ENCODE measurements at regions not wholly inside any gene's neighbourhood (a gene's known extent, or its start where the extent isn't known, plus 50 kb on each side); places are given as distances from the start of the nearest gene placed in this dataset.

DNA sequence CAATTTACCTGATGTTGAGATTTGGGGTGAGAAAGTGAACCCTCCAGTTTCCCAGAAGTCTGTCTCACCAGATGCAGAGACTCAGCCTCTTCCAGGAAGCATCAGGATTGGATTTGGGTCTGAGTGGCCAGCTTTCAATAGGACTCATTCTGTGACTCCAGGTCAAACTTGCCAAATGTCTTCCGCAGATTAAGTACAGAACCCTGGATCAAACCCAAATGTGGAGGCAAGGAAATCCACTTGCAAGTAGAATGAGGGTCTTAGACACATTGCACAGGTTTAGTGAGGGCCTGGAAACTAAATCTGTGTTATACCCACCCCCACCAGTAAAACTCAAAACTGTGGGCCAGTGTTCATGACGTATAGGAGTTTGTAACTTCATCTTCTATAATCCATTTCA lies 372.2 kb upstream of the MGMT start:
- no peak for DNase-seq (ENCODE audit: low spot score)
- intact Hi-C loops (cut with DNase I): no loop called here

DNA sequence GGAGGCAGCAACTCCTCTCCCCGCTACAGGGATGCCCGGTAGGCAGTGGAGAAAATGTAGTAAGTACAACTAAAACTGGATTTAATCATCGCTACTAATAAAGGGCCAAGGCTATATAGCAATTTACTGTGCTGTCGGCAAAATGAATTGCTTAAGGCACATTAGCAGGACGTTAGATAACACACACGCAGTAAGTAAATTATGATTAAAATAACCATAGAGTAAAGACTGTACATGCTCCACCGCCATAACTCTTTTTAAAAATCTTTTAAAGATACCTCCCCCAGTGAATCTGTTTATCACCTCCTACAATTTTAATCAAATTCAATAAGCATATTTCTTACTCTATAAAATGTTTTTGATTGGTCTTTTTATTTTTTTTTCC lies 371.4 kb upstream of the MGMT start:
- intact Hi-C loops (cut with DNase I): no loop called here
- DNase-seq (ENCODE audit: low spot score): no peak

DNA sequence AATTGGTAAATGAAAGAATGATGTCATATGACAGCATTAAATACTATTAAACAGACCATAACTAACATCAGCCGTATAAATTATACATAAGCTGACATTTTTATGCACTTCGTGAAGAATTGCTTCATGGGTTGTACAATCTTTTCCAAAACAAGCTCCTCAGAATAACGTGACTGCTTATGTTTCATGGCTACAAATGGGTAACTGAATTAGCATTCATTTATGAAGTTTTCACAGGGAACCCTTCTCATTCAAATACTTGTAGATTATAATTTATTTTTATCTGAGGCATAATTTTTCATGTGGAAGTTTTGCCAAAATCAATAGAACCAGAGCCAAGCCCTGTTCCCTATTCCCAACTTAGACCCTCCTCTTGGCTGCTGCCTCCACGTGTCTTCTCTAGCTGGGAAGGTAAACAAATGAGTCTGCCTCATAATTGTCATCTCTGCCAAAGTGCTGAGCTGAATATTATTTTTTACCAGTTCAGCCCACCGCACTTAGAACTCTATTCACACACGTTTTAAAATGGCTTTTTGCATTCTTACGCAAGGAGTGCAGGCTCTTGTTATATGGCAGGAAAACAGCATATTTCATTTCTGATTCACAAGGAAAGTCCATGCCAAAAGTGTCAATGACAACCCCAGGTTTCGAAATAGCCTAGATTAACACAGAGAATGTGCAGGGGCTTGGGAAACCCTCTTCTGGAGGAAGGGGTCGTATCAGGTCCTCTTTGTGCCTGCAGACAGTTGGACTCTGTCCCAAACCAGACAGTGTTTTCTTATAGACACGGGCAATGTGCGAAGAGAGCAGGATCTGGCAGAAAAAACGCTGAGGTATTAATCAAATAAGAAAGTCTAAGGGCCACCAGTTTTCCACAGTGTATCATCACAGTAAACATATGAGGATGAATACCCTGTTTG lies 370.7 kb upstream of the MGMT start:
- intact Hi-C loops (cut with DNase I): no loop called here
- DNase-seq (ENCODE audit: low spot score): no peak

DNA sequence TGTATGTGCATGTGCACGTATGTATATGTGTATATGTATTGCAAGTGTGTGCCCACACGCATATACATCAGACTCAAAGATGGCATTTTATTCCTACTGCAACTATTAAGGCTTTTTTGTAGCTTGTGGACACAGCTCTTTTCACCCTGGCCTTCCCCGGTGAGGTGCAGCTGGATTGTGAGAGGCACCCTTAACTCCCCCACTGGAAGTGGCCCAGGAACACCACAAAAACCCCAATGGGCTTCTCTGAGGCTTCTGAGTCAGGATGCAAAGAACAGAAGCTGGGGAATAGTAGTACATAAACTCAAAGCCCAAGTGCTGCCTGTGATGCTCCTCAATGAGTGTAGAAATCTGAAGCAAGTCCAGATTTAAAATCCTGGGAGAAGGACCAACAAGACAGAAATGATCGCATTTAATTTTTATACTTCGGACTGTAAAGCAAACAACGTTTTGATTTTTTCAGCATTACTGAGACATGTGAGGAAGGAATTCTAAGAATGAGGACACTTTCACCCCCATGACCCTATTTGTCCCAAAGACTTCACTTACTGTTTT lies 369.2 kb upstream of the MGMT start:
- intact Hi-C loops (cut with DNase I): no loop called here

DNA sequence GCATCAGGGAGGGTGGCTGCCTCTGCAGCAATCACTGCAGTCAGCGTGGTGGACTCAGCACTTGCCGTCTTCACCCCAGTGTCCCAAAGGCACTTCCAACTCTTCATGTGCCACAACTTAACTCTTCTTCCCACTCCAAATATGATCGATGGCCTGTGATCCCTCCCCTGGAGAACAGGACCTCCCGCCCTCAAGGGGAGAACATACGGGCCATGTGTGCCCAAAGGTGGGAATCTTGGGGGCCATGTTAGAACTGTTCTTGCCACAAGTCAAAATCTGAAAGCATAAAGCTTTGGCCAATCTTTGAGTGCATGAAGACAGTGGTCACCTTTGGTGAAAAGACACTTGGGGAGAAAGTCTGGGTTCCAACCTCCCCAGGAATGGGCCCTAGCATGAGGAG lies 368.5 kb upstream of the MGMT start:
- DNase-seq (ENCODE audit: low spot score): no peak
- intact Hi-C loops (cut with DNase I): no loop called here

More for the DNA sequence above, 369.2 kb upstream of the MGMT start:
- DNase-seq (ENCODE audit: low spot score): no peak

DNA sequence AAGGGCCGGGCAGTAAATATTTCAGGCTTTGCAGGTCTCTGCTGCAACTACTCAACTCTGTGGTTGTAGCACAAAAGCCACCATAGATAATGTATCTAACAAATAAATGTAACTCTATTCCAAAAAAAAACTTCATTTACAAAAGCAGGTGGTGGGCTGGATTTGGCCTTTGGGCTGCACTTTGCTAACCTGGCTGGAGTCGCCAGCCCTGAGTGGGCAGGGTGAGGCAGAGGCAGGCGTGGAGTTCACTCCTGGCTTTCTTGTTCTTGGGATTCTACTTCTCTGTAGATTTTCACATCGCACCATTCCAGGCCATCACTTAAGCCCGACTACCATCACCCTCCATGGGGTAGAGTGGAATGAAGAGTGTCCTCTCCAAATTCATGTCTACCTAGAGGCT lies 367.6 kb upstream of the MGMT start:
- intact Hi-C loops (cut with DNase I): no loop called here
- DNase-seq (ENCODE audit: low spot score): no peak

DNA sequence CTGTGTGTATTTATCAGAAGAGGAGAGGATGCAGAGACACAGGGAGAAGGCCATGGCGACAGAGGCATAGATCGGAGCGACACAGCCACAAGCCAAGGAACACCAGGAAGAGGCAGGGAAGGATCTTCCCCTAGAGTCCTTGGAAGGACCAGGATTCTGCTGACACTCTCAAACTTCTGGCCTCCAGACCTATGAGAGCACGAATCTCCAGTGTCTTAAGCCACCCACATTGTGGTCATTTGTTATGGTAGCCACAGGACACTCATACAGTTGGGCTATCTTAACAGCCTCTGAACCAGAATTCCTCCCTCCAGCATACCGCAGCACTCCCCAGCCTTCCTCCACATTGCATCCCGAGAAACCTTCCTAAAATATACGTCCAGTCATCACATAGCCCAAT lies 367.0 kb upstream of the MGMT start:
- intact Hi-C loops (cut with DNase I): no loop called here
- DNase-seq (ENCODE audit: low spot score): no peak

DNA sequence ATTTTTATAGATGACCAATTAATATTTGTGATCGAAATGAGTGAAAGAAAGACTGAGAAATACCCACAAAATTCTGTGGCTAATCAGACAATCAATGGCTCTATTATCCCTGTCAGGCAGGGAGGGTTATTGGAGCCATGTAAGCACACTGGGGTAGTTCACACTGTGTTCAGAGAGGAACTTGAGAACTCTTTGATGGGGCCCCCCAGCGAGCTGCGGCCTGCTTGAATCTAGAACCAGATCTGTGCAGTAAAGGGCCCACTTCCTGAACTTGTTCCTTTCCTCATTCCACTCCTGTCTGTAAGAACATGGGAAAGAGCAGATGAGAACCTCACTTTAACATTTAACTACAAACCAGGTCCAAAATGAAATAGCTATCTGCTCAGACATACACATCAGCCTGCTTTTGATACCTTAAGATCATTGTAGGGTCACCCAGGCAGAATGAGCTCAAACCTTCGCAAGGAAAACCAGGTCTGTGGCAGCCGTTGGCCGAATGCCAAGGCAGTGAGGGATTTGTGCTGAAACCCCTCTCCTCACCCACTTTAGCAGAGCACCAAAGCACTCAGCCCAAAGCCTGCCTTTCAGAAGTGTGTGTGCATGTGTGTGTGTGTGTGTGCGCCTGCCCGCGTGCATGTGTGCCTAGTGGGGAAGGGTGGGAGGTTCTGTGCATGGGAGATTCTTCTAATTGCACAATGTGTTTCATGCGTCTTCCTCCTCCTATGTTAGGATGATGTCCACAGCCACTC lies 365.6 kb upstream of the MGMT start:
- intact Hi-C loops (cut with DNase I): no loop called here
- DNase-seq (ENCODE audit: low spot score): no peak

DNA sequence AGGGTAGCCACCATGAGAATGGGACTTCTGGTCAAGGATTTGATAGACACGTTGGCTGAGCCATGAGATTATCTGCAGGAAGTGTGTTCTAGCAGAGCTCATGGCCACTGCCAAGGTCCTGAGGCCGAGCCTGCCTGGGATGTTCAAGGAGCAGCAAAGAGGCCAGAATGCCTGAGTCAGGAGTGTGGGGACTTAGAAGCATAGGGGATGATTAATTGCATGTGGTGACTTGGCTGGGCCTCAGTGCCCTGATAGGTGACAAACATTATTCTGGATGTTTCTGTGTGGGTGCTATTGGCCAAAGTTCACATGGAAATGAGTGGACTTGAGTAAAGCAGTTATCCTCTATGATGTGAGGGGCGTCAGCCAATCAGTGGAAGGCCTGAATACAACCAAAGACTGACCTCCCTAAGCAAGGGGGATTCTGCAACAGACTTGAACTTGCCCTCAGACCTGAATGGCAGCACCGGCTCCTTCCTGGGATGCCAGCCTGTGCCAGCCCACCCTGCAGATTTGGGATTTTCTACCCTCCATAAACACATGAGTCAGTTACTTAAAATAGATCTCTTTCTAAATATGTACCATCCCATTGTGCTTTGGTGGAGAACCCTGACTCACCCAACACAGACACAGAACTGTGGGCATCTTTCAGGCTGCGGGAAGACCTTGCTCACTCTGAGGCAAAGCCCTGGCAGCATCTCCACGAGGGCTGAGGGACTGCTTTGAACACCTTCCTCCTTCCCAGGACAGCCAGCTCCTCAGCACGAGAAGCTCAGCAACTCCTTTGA lies 363.9 kb upstream of the MGMT start:
- no peak for DNase-seq (ENCODE audit: low spot score)
- intact Hi-C loops (cut with DNase I): no loop called here

DNA sequence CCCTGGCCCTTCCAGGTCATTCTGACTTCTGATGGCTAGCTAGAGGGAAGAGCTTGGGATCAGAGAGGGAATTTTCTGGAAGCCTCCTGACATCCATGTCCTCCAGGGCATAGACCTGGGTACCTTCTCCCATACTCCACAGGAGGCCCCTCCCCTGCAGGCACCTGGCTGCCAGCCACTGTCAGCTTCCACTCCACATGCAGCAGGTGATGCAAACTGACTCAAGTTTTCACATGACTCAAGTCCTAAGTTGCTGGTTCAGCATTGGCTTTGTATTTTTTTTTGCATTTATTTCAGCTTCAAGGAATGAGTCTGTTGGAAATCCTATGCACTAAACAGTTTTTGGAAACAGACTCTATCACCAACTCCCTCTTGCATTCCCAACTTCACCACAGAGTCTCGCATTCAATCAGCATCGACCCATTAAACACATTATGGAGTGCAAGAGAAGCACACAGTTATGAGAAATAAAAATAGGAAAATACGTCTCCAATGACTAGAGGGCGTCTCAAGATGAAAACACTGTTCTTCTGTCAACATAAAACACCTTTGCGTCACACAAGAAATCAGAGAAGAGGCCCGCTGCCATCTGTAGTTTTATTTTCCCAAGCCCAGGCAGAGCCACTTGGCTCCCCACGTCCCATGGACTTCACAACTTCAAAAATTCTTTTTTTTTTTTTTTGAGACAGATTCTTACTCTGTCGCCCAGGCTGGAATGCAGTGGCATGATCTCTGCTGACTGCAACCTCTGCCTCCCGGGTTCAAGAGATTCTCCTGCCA lies 362.6 kb upstream of the MGMT start:
- DNase-seq (ENCODE audit: low spot score): no peak
- intact Hi-C loops (cut with DNase I): no loop called here

DNA sequence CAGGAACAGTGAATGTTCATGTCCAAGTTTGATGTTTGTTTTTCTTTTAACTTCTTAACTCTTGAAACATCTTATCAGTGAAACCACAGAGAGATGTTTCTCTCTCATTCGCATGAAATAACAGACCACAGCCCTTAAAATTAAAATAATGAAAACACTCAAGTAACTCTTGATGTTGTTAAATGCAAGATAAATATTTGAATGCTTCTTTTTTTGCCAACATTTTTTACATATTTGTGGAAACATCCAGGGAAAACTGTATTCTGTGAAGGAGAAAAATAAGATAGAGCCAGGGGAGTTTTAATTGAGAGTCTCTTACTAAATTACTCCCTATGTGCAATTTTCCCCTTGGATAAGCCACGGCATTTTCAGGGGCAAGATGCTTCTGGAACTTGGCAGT lies 361.8 kb upstream of the MGMT start:
- no peak for DNase-seq (ENCODE audit: low spot score)
- intact Hi-C loops (cut with DNase I): no loop called here

DNA sequence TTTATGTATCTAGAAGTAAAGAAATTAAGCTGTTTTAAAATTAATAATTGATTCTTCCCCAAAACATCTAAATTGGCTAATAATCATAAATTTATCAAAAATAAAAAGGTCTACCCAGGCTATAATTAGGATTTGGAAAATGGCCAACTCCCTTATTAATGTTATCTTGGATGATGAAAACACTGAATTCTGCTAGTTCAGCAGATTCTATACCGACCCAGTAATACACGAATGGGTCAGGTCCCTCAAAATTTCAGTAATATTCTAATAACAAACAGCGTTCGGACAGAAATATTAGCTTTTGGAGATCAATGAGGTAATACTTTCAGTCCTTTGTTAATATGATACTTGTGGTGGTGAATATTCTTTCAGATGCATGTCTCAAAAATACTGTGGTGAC lies 360.7 kb upstream of the MGMT start:
- intact Hi-C loops (cut with DNase I): no loop called here
- no peak for DNase-seq (ENCODE audit: low spot score)

DNA sequence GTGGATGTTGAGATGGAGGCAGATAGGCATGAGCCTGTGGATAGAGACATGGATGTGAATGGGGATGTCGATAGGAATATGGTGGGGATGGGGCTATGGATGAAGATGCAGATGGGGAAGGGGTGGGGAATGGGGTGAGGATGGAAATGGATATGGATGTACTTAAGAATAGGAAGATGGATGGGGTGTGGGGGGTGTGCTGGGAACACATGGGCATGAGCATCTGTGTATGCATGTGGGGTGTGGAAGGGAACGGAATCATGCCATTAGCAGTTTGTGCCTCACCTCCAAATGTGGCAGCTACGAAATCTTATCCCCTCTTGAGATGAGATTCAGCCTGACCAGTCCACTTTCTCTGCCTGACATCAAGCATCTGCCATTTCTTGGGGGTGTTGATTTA lies 359.5 kb upstream of the MGMT start:
- intact Hi-C loops (cut with DNase I): no loop called here
- no peak for DNase-seq (ENCODE audit: low spot score)

DNA sequence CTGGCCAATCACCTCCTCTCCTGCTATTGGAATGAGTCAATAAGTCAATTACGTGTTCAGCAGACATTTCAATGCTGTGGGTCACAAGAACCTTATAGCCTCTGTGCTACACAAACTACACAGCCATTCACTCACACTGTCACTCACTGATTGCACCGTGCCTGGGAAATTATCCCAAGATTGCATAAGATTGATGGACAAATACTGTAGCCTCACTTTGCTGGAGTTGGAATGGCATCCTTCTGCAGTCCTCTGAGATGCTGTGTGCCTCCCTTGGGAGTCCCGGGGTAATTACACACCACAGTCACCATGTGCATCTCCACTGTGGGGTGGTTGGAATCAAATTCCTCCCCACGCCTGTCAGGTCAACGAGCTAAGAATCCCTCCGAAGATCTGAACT lies 358.7 kb upstream of the MGMT start:
- intact Hi-C loops (cut with DNase I): no loop called here
- no peak for DNase-seq (ENCODE audit: low spot score)

DNA sequence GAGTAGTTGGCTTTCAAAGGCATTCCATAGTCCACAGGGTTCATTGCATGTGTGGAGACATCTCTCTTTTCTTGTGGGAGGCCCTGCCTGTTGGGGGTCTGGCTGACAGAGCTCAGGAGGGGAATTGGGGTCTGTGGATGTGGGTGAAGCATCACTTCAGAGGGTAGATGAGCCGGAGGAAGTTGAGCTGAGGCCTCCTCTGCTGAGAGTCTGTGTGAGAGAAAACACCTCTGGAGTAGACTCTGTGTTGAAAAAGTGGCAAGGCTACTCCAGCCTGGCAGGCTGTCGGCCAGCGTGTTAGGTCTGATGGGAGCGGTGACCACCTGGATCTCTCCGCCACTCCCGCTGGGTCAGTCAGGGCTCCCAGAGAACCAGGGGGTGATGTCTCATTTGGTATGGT lies 358.0 kb upstream of the MGMT start:
- no peak for DNase-seq (ENCODE audit: low spot score)
- intact Hi-C loops (cut with DNase I): no loop called here

DNA sequence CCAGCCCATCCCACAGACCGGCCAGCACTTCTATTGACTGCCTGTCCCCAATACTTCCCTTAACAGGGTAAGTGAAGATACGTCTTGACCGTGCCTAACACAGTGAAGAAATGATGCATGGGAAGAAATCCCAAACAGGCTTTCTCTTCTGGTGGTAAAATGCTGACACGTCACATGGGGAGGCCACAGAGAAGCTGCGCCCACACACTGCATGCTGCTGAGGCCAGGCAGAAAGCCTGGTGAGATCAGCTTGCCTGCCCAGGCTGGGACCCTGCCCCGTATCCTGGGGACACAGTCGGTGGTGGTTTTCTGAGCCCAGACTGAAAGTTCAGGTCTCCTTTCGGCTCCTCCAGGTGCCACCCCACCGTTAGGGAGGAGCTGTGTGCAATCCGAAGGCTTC lies 356.3 kb upstream of the MGMT start:
- DNase-seq (ENCODE audit: low spot score): no peak
- intact Hi-C loops (cut with DNase I): no loop called here

DNA sequence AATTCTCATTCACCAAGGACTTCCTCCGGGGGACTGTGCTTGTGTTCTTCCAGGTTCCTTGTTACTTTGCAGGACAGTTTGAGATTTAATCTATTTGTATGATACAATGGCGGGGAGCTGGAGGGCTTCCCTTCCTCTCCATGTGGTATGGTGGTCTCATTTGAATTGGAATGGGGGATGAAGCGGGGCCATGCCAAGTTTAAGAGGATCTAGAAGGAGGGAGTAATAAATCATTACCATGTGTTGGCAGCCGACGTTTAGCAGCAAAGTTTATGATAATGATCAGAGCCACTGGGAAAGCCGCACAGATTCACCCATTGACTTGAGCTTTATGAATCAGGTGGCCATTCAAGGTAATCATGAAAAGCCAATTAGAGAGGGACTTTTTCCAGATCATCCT lies 355.1 kb upstream of the MGMT start:
- intact Hi-C loops (cut with DNase I): no loop called here

DNA sequence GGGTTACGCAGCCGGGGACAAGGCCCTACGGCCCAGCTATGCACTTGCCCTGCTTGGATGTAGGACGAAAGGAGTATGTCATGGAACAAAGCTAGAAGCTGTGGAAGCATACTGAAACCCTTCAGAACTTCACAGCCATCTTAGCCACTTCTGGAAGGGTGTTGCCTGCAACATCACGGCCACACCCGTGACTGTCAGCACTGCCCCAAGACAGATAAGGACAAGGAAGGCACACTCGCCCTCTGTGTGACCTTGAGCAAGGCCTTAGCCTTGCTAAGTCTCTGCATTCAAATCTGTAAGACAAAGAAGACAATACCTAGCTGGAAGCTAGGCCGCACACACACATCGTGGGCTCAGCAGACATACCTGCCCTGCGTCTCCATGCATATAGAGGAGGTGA lies 352.5 kb upstream of the MGMT start:
- DNase-seq (ENCODE audit: low spot score): no peak
- intact Hi-C loops (cut with DNase I): no loop called here

More for the DNA sequence above, 355.1 kb upstream of the MGMT start:
- DNase-seq (ENCODE audit: low spot score): no peak

DNA sequence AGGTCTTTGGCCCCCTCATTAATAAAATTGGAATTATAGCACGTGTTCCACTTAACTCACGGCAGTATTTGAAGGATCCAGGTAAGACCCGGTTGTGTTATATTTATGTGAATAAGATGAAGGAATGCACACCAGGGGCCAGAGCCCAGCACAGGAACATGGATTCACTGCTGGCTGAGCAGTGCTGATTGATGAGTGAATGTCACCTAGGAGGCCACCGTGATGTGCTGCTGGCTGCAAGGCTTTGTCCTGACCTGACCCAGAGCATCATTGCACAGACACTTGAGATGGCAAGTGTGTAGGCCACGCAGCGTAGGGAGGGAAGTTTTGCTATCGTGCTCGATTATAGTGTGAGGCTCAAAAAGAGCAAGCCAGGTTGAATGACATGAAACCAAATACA lies 350.7 kb upstream of the MGMT start:
- intact Hi-C loops (cut with DNase I): no loop called here
- DNase-seq (ENCODE audit: low spot score): no peak

Measured in cardiac septum (tissue), 1 donor.